ENCODE measurements at regions not wholly inside any gene's neighbourhood (a gene's known extent, or its start where the extent isn't known, plus 50 kb on each side); places are given as distances from the start of the nearest gene placed in this dataset.

DNA sequence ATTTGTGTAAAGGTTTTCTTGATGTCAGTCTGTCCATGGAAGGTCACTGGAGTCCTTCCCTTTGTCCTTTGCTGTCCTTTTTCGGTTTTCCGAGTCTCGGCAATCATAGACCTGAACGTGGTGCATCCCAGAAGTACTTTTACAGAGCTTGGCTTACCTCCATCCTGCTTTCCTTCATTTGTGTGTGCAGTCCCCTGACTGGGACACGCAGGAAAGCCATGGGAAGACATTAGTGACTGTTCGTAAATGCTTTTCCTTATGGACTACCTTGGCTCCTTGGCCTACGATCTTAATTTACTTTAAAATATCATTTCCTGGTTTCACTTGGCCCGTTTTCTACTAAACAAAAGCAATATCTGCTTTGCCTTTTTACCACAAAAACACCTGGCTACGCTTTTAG is 328.4 kb upstream of the RARB start:
- Histone ChIP-seq H3K4me3 (ENCODE audit: control insufficient read depth in 2 of 3, extremely low read depth in 1 of 3, insufficient read depth in 2 of 3, low read depth in 1 of 3, low read length in 3 of 3) (no peak overlapping the region), H4K20me1 (ENCODE audit: control insufficient read depth, extremely low read depth, insufficient read depth, low read length) (no peaks in the 10 kb centered on the region), H3K4me1 (ENCODE audit: control insufficient read depth, extremely low read depth, insufficient read depth, low read length) (no peaks in the 10 kb centered on the region), H3K79me2 (ENCODE audit: control insufficient read depth, insufficient read depth, low read length) (no peaks in the 10 kb centered on the region), H2AFZ (ENCODE audit: control insufficient read depth, low read length) (no peak overlapping the region), H3K27ac (ENCODE audit: control insufficient read depth, insufficient read depth, low read length) (no peak overlapping the region), H3K4me2 (ENCODE audit: control insufficient read depth, extremely low read depth, insufficient read depth, low read depth, low read length) (no peak overlapping the region), H3K36me3 (ENCODE audit: control insufficient read depth in 2 of 2, extremely low read depth in 1 of 2, insufficient read depth in 2 of 2, low read length in 2 of 2) (no peaks in the 10 kb centered on the region), H3K9me1 (ENCODE audit: control insufficient read depth, extremely low read depth, insufficient read depth, low read length) (no peaks in the 10 kb centered on the region), H3K27me3 (ENCODE audit: control insufficient read depth, extremely low read depth, insufficient read depth, low read length) (no peaks in the 10 kb centered on the region), H3K9me3 (ENCODE audit: control insufficient read depth, low read depth, low read length) (no peaks in the 10 kb centered on the region), H3K9ac (ENCODE audit: control insufficient read depth, extremely low read depth, insufficient read depth, low read length) (no peak overlapping the region)
- no peak for DNase-seq (ENCODE audit: low read depth, low spot score)
- no peak for TF ChIP-seq EZH2 (IDR thresholded peaks at IDR 0.05; ENCODE audit: low read length)
- FAIRE-seq = no peak
- dilution Hi-C loops (cut with MboI; ENCODE audit: extremely low pct_ligation_motif_present, low sequenced_read_pairs) = no loop called here

DNA sequence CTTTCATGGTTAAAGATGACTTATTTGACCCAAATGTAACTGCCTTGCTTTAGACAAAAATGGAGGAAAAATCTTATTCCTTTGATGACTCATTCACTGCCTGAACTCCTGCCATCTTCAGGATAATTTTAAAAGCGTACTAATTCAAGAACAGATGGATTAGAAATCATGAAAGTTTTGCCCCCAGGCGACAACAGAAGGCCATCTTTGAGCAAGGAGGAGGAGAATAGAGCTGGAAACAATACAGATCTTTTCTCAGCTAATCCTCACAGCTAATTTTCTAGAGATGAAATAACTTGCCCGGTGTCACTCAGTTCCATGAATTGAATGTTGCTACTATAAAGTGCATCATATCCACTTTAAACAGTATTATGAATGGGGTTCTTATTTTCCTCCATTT is 324.7 kb upstream of the RARB start:
- dilution Hi-C loops (cut with MboI; ENCODE audit: extremely low pct_ligation_motif_present, low sequenced_read_pairs) = no loop called here
- no peak for FAIRE-seq
- no peaks in the 10 kb centered on the region for H3K4me1 ChIP-seq (ENCODE audit: control insufficient read depth, extremely low read depth, insufficient read depth, low read length)
- DNase-seq (ENCODE audit: low read depth, low spot score) = no peak
- no peaks in the 10 kb centered on the region for H4K20me1 ChIP-seq (ENCODE audit: control insufficient read depth, extremely low read depth, insufficient read depth, low read length)
- H3K9ac ChIP-seq (ENCODE audit: control insufficient read depth, extremely low read depth, insufficient read depth, low read length) = no peak overlapping the region
- H3K27me3 ChIP-seq (ENCODE audit: control insufficient read depth, extremely low read depth, insufficient read depth, low read length) = no peaks in the 10 kb centered on the region
- no peaks in the 10 kb centered on the region for H3K79me2 ChIP-seq (ENCODE audit: control insufficient read depth, insufficient read depth, low read length)
- no peak overlapping the region for H3K4me2 ChIP-seq (ENCODE audit: control insufficient read depth, extremely low read depth, insufficient read depth, low read depth, low read length)
- H3K27ac ChIP-seq (ENCODE audit: control insufficient read depth, insufficient read depth, low read length) = no peak overlapping the region
- H3K36me3 ChIP-seq (ENCODE audit: control insufficient read depth in 2 of 2, extremely low read depth in 1 of 2, insufficient read depth in 2 of 2, low read length in 2 of 2) = no peaks in the 10 kb centered on the region
- H3K9me1 ChIP-seq (ENCODE audit: control insufficient read depth, extremely low read depth, insufficient read depth, low read length) = no peaks in the 10 kb centered on the region
- no peak for TF ChIP-seq EZH2 (IDR thresholded peaks at IDR 0.05; ENCODE audit: low read length)
- TF ChIP-seq, protein P1, sequence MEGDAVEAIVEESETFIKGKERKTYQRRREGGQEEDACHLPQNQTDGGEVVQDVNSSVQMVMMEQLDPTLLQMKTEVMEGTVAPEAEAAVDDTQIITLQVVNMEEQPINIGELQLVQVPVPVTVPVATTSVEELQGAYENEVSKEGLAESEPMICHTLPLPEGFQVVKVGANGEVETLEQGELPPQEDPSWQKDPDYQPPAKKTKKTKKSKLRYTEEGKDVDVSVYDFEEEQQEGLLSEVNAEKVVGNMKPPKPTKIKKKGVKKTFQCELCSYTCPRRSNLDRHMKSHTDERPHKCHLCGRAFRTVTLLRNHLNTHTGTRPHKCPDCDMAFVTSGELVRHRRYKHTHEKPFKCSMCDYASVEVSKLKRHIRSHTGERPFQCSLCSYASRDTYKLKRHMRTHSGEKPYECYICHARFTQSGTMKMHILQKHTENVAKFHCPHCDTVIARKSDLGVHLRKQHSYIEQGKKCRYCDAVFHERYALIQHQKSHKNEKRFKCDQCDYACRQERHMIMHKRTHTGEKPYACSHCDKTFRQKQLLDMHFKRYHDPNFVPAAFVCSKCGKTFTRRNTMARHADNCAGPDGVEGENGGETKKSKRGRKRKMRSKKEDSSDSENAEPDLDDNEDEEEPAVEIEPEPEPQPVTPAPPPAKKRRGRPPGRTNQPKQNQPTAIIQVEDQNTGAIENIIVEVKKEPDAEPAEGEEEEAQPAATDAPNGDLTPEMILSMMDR (optimal IDR thresholded peaks at IDR 0.05 in 1 of 3, IDR thresholded peaks at IDR 0.05 in 1 of 3, conservative IDR thresholded peaks at IDR 0.05 in 1 of 3; ENCODE audit: extremely low read depth in 1 of 3, insufficient read depth in 2 of 3, low read length in 3 of 3) = no peak
- no peak overlapping the region for H2AFZ ChIP-seq (ENCODE audit: control insufficient read depth, low read length)
- H3K4me3 ChIP-seq (ENCODE audit: control insufficient read depth in 2 of 3, extremely low read depth in 1 of 3, insufficient read depth in 2 of 3, low read depth in 1 of 3, low read length in 3 of 3) = no peak overlapping the region
- no peaks in the 10 kb centered on the region for H3K9me3 ChIP-seq (ENCODE audit: control insufficient read depth, low read depth, low read length)

DNA sequence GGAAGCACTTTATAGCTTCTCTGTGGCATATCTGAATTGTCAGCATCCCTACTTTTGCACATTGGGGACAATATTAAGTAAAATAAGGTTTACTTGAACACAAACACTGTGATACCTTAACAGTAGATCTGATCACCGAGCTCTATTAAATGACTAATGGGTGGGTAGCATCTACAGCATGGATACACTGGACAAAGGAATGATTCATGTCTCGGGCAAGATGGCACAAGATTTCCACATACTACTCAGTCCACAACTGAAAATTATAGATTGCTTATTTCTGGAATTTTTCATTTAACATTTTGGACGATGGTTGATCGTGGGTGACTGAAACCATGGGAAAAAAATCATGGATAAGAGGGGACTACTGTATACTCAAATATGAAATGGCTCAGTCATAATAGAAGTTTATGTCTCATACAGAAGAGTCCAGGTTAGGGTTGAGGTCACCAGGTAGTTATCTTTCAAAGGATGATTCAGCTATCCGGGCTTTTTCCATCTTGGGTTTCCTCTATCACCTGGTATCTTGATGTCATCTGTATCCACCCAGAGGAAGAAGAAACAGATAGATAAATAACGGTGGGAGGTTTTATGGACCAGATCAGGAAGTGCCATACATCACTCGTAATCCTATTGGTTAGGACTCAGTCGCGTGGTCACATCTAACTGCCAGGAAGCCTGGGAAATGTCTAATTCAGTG is 320.0 kb upstream of the RARB start:
- H3K4me3 ChIP-seq (ENCODE audit: control insufficient read depth in 2 of 3, extremely low read depth in 1 of 3, insufficient read depth in 2 of 3, low read depth in 1 of 3, low read length in 3 of 3) = no peak overlapping the region
- DNase-seq (ENCODE audit: low read depth, low spot score) (no peak), FAIRE-seq (no peak)
- dilution Hi-C loops (cut with MboI; ENCODE audit: extremely low pct_ligation_motif_present, low sequenced_read_pairs) = no loop called here
- H3K4me1 ChIP-seq (ENCODE audit: control insufficient read depth, extremely low read depth, insufficient read depth, low read length) = no peaks in the 10 kb centered on the region
- H3K4me2 ChIP-seq (ENCODE audit: control insufficient read depth, extremely low read depth, insufficient read depth, low read depth, low read length) = no peak overlapping the region
- H3K9ac ChIP-seq (ENCODE audit: control insufficient read depth, extremely low read depth, insufficient read depth, low read length) = no peak overlapping the region
- no peak overlapping the region for H3K27ac ChIP-seq (ENCODE audit: control insufficient read depth, insufficient read depth, low read length)
- no peaks in the 10 kb centered on the region for H3K9me3 ChIP-seq (ENCODE audit: control insufficient read depth, low read depth, low read length)
- no peaks in the 10 kb centered on the region for H3K36me3 ChIP-seq (ENCODE audit: control insufficient read depth in 2 of 2, extremely low read depth in 1 of 2, insufficient read depth in 2 of 2, low read length in 2 of 2)
- H2AFZ ChIP-seq (ENCODE audit: control insufficient read depth, low read length) = no peak overlapping the region
- H4K20me1 ChIP-seq (ENCODE audit: control insufficient read depth, extremely low read depth, insufficient read depth, low read length) = no peaks in the 10 kb centered on the region
- TF ChIP-seq EZH2 (IDR thresholded peaks at IDR 0.05; ENCODE audit: low read length) = no peak
- TF ChIP-seq, protein P1 (optimal IDR thresholded peaks at IDR 0.05 in 1 of 3, IDR thresholded peaks at IDR 0.05 in 1 of 3, conservative IDR thresholded peaks at IDR 0.05 in 1 of 3; ENCODE audit: extremely low read depth in 1 of 3, insufficient read depth in 2 of 3, low read length in 3 of 3) = no peak
- no peaks in the 10 kb centered on the region for H3K9me1 ChIP-seq (ENCODE audit: control insufficient read depth, extremely low read depth, insufficient read depth, low read length)
- H3K27me3 ChIP-seq (ENCODE audit: control insufficient read depth, extremely low read depth, insufficient read depth, low read length) = no peaks in the 10 kb centered on the region
- no peaks in the 10 kb centered on the region for H3K79me2 ChIP-seq (ENCODE audit: control insufficient read depth, insufficient read depth, low read length)
